Endometrium (tissue), 2 donors: ENCODE measurements at regions not wholly inside any gene's neighbourhood (a gene's known extent, or its start where the extent isn't known, plus 50 kb on each side); places are given as distances from the start of the nearest gene placed in this dataset.

Experiments
- FAIRE-seq: peaks from 2 replicates; lab custom pipeline; 2012; peaks lifted over from hg19 to GRCh38; lab: Jason Lieb, UNC
- donor health status: control.
- donor health status: control.

- FAIRE-seq = peak; percentile 87
Measured at GRCh38 chr4:74615411-74615810, 170.5 kb downstream of the AREG start.

DNA sequence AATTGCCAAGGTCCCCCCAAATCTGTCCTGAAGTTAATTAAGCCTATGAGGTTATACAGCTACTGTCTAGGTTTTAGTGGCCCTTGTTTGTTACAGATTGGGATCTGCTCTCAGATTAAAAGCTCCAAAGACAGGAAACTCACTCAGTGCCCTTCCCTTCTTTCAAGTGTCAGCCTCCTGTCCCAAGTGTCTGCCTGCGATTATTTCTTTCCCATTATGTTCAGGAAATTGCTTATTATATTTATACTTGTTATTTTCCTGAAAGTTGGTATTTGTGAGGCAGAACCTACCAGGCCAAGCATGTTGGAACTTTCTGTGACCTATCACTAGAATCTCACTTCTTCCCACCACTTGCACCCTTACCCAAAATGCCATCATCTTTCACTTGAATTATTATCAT, 173.2 kb downstream of the AREG start:
- no peak for FAIRE-seq

DNA sequence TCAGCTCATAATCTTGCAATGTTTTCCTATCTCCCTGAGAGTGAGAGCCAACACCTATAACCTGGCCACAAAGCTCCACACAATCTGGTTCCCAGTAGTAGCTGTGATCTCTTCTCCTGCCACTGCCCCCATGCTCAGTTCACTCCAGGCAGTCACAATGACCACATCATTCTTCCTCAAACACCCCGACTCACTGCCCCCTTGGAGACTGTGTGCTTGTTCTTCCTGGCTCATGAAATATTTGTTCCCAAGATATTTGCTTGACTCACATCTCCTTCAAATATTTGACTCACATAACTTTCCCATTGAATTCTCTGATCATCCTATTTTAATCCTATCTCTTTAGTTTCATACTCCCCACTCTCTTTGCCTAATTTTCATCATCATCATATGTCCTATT, 173.7 kb downstream of the AREG start:
- no peak for FAIRE-seq

- no peak for FAIRE-seq
Measured at GRCh38 chr4:74619931-74620702, 174.2 kb downstream of the BTC start.

GRCh38 chr4:74621616-74622015, 172.7 kb downstream of the BTC start:
- no peak for FAIRE-seq

DNA sequence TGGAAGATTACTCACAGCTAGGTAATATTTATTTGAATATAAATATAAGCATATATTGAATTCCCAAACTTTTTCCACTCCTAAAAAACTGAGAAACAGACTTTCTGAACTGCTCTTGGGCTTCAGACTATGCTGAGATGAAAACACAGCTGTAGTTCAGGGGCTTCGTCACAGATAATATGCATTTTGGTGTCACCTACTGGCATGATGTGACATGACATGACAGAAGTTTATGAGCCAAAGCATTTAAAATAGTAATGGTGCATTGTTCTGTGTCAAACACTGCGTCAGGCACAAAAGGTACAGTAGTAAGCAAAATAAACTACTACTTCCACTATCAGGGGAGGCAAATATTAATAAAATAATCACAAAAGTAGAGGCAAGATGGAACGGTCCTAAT, 171.3 kb downstream of the BTC start:
- FAIRE-seq = no peak

DNA sequence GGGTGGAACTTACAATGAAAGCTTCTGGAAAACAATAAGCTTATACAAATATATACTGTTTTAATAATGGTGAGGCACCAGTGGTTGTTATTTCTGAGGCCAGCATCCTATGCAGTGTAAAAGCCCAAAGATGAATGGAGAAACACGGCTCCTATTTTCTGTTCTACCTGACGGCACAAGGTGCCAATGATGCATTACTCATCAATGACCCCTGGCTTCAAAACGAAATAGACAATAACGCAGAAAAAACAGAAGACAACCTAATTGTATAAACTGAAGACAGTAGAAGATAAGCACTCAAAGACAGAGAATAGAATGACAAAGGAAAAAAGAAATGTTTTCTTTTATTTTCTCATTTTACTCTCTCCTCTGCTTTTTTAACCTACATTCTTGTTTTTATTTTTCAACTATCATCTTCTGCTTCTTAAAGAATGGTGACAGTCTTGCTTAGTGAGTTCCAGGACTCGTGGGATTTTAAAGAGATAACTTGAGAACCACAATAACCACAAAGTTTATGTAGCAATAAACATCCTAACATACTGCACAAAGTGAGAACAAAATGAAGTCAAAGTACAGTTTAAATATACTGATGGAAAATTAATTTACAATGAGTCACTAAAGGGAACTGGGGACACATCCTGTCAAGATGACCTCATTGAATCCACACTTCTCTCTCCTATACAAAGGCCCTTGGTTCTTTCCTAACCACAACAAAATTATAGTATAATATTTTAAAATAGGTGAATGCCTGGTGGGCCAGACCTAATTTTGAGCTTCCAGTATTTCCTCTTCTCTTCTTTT, 169.8 kb downstream of the BTC start:
- FAIRE-seq = no peak

DNA sequence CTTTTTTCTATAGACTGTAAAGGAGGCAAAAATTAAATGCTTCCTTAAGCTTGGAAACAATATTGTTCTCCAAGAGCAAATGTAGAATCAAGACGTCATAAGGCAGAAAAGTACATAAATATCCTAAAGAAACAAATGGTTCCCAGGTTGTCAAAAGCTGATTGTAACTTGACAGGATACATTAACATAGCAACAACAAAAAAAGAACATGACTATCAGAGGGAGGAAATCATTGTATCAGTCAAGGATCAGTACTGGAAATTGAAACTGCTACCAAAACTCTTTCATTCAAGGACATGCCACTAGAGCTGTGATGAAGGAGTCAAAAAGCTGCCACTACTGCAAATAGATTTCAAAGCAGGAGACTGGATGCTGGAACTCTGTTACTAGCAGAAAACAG, 168.3 kb downstream of the BTC start:
- no peak for FAIRE-seq

DNA sequence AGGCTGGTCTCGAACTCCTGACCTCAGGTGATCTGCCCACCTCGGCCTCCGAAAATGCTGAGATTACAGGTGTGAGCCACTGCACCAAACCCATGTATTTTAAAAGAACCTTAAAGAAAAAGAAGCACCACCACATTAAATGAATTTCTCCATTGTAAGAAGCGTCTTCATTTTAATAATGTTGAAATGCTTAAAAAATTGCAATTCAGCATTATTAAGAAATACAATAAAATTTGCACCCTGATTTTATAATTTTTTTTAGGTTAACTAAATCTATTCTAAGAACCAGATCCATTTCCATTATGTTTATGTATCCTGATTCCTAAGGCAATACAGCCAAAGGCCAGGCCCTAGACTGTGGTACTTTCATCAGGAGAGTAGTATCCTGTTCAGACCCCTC, 167.2 kb downstream of the BTC start:
- no peak for FAIRE-seq

DNA sequence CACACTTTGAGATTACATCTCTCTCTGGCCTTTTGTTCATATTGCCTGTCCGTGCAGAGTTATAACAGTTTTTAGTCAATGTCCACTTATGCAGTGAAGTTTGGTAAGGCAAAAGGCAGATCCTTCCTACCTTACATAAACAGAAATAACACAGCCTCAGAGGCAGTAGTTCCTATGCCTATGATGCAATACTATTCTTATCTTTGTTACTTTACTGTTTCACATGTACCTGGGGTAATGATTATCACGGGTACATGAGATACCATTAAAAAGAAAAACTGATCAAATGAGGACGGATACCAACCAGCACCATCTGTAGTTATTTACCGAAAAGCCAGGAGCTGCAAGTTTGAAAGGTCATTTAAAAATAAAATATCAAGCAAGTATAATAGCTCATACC, 166.8 kb downstream of the BTC start:
- no peak for FAIRE-seq

DNA sequence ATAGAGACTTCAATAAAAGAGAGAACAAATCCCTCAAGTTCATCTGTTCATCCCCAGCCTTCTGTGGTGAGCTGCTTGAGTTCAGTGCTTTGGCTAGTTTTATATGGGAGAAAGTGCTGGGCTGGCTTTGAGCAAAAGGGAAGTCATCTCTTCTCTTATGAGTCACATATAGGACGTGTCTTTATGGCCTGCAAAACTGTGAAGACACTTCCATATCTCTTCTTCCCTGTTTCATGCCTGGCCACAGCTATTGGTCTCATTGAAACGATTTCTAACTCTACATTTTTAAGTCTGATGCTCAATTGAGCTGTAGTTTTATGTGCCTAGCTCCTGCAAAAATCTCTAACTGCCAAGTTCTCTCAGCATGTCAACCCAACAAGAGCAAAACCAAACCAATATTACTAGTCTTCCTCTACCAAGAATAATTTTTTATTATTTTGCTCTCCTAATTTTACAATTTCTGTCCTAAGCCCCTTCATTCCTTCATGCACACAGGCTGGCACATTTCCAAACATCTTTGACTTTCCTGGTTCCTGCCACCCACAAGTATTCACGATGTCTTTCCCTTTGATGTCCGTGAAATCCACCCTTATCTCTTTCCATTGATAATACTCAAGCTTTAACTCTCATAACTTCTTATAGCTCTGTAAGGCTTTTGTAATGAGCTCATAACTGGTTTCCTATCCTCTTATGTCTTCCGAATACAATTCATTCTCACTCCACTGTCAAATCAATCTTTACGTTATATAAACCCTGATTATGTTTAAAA, 165.3 kb downstream of the BTC start:
- FAIRE-seq = no peak

DNA sequence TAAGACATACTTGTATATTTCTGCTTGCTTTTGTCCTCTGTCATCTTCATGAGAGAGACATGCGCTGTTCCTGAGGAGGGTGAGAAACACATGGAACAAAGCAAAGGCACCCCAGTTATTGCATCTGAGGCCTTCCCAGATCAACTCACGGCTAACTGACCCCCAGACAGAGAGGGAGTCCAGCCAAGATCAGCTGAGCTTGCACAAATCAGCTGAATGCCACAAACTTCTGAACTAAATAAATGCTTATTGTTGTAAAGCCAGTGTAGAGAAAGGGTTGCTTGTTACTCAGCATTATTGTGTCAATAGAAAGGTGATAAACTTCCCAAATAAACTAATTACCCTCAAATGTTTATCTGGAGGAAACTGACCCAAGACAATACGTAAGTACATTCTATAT, 163.8 kb downstream of the BTC start:
- no peak for FAIRE-seq

DNA sequence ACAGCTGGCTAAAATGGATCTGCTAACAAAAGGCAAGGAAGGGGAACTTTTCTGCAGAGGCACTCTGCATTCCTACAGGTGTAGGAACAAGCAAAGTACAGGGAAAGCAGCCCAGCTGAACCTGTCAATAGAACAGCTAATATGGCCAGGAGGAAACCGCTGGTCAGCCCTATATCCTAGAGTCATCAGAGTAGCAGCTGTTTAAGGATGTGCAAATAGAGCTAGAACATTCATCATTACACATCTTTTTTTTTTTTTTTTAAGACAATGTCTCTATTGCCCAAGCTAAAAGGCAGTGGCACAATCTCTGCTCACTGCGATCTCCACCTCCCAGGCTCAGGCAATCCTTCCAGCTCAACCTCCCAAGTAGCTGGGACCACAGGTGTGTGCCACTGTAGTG, 163.0 kb downstream of the BTC start:
- FAIRE-seq = no peak

GRCh38 chr4:74631988-74632387, 162.3 kb downstream of the BTC start:
- FAIRE-seq = no peak

DNA sequence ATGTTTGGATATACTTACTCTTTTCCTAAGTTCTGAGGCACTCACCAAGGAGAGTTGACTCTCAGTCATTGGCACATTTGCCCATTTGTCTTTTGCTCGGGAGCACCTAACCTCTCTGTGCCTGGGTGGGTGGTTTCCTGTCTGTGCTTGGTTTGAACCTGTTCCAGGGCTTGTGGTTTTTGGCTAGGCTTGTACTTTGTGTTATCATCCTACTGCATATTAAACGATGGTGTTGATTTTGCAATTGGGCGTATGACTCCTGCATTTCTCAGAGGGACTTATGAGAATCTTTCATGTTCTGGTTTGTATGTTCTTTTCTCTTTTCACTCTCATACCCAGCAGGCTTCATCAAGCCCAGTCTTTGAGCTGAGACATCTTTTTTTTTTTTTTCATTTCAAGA, 161.7 kb downstream of the BTC start:
- FAIRE-seq = no peak

- no peak for FAIRE-seq
Measured at GRCh38 chr4:74635074-74635473, 159.2 kb downstream of the BTC start.

DNA sequence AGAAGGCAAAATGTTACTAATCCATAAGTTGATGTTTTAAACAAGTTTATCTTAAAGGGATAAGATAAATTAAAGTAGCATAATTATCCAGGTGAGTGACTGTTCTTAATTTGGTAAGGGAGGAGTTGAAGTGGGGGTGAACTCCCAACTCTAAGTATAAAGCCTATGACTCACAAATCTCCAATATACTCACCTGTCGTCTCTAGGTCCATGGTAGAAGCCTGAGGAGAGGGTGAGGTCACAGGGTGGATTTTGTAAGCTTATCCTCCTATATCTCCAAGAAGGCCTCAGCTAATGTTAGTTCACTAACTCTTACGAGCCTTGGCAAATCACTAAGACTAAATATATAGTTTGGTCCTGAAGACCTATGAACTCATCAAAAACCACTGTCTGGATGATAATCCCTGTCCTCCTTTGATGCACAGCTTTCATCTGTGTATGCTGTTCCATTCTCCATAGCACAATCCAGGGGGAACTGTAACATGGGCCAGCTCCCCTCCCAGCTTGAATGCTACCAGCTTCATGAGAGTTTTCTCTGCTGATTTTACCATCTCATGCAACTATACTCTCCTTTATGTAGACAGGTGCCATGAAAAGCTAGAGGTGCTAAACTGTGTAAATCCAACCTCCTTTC, 158.7 kb downstream of the BTC start:
- FAIRE-seq = no peak

- no peak for FAIRE-seq
Measured at GRCh38 chr4:74638001-74638400, 156.3 kb downstream of the BTC start.

DNA sequence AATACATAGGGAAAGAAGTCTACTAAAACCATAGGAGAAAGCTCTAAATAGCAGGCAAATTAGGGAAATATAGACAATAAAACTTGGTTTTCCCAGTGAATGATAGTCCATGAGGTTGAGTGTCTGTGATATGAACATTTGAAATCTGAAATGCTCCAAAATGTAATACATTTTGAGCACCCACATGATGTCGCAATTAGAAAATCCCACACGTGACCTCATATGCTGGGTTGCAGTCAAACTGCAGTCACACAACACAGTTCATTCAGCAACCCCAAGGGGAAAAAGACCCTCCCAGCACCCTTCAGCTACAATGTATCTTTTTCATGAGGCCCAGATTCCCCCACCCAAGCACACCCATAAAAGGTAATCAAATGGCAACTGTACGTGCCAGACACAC, 155.6 kb downstream of the BTC start:
- FAIRE-seq = no peak

GRCh38 chr4:74640111-74640903, 154.0 kb downstream of the BTC start:
- peak; percentile 97 for FAIRE-seq

DNA sequence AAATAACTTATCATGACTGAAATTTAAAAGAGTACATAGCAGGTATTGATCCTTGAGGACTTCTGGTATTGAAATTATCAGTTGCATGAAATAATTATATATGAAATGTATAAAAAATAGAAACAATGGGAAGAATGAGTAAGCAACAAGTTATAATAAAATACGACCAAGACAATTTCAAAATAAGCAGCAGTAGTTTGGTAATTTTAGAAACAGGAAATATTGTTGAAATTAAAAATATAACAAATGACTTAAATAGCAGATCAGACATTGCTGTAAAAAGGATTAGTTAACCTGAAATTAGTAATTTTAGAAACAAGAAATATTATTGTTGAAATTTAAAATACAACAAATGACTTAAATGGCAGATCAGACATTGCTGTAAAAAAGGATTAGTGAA, 152.3 kb downstream of the BTC start:
- FAIRE-seq = no peak

- FAIRE-seq = no peak
Measured at GRCh38 chr4:74649193-74649592, 145.1 kb downstream of the BTC start.
